Activated CD8-positive, alpha-beta memory T cell treated with anti-CD3 and anti-CD28 coated beads for 48 hours (primary cell): ENCODE measurements at regions not wholly inside any gene's neighbourhood (a gene's known extent, or its start where the extent isn't known, plus 50 kb on each side); places are given as distances from the start of the nearest gene placed in this dataset.
"Not testable (repeated sequence)": the region's sequence is repeated elsewhere in the genome, so short reads cannot be mapped to it uniquely, and the experiment has no call there.

Experiments used
- DNase-seq, 3 experiments: peaks; one replicate each; pipeline ENCODE4 v3.0.0-alpha.2; 2020; ENCODE audit warnings: low read depth in 2 of 3, low spot score in 2 of 3

DNA sequence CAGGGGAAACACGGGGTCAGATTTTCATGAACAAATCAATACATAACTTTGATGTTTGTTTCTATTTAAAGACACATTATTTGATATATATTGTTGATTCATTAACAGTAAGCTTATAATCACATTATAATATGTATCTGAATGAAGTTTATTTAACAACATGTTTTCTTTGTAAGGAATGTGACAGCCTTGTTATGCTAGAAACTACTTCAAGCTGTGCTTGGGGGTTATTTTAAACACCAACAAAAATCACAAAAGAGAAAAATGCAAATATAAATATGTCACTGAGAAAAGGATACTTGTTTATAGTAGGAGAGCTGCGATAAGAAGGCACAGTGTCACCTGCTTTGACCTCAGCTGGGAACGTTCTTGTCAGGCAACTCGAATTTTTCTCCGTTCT lies 354.6 kb upstream of the AGA start:
- DNase-seq = no peak

DNA sequence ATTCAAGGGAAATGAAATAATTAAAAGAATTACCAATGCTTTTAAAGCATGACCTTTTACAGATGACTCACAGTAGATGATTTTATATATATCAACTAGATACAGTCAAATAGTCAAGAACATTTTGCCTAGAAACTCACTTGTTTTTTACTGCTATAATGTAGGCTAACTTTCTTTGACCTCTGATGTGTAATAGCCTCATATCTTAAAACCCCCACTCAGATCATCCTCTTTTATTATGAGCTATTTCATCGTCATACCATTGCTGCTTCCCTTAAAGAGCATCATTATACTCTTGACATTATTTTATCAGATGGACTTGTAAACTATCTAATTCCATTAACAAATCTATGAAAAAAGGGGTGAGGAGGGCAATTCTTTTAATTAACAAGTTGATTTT lies 355.9 kb upstream of the AGA start:
- DNase-seq = no peak

DNA sequence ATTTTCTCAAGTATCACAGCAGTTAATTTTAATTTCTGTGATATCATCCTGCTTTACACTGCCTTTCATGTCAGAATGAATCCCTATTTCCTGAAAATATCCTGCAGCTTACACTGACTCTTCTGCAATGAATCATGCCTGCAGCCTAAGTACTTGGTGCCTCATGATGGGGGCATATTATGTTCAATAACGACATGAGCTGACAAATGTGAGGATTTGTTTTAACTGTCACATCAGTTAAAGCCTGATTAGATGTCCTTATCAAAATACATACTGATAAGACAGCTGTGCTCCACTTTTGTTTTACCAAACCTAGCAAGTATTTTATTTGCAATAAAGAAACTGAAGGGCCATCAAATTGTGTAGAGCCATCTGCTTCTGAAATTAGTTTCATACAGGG lies 359.9 kb upstream of the AGA start:
- DNase-seq = no peak

DNA sequence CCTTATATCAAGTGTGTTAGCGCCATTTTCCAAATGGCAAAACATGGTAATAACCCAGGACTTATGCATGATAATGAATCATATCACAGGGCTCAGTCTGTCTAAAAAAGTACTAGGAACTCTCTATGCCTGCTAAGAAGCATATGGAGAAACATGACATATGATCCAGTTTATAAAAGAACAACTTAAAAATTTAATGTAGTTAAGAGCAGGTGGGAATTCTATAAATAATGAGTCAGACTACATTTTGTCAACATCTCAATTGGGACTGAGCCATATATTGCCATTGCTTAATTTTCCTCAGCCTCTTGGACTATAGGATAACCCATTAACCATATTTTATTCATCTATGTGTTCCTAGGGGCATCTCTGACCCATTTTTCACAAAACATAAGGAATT lies 360.4 kb upstream of the AGA start:
- no peak for DNase-seq

DNA sequence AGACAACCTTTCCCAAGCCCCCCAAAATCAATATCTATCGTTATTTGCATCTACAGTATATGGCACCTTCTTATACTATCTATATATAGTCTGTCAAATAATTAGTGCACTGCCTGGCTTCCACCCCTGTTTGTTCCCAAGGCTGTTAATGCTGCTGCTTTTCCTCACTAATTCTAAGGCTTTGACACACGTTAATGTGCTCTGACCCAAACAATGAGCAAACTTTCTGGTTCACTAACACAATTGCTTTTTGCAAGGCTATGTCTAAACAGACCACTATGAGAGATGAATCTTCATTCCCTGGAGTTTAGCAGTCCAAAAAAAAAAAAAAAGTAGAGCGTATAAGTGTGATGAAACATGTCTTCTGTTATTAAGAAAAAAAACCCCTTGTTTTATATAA lies 360.9 kb upstream of the AGA start:
- no peak for DNase-seq

DNA sequence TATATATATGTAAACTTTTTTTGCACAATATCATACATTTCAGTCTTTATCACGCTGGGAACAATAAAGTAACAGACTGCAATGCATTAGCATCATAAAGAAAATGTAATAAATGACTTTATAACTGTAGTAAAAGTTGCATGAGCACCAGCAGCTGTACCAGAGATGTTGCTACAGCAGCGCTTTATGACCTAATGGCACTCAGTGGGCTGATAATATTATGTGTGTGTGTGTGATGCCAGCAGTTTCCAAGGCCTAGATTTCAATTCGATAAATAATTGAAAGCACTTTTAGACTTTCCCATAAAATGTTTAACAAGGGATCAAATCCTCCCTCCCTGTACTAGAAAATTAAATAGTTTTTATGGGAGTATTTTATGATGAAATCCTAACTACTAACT lies 367.6 kb upstream of the AGA start:
- no peak for DNase-seq

DNA sequence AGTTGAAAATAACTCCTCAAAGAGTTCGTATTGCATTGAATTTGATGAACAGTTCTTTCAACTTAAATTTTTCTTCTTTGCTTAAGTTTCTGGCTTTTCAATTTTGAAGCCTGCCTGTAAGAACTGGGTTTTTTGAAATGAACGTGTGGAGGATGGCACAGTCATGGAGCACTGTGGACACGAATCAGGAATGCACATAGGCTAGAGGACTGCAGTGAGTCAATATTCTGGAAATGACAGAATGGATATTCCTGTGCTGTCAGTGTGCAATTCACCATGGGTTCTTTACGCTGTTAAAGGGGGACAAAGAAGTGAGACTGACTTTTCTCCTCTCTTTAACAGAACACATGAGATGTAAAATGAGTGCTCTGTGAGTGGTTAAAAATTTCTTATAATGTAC lies 368.0 kb upstream of the AGA start:
- no peak for DNase-seq

DNA sequence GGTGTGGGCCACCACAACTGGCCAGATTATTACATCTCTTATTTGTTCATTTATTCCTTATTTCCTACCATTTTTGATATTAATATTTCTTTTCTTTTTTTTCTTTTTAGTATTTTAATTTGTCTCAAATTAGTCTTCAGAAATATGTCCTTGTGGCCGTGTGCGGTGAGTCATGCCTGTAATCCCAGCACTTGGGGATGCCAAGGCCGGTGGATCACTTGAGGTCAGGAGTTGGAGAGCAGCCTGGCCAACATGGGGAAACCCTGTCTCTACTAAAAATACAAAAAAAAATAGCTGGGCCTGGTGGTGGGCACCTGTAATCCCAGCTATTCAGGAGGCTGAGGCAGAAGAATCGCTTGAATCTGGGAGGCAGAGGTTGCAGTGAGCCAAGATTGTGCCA lies 376.2 kb upstream of the AGA start:
- DNase-seq = not testable (repeated sequence)

DNA sequence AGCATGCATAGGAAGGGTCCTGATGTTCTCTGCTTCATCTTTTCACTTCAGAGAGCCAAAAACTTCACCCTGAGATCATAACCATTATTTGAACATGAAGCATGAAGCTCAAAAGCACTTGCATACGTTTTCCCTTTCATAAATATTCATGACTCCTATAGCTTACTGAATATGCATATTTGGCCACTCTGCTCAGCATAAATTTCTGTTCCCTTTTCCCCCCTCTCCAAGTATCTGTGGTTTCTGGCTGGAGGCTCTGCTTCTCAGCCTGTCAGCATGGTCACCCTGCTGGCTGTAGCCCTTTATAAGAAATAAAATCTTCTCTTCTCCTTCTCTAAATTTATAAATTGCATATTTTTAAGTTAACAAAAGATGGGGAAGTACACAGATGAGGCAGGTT lies 384.7 kb upstream of the AGA start:
- DNase-seq = no peak

DNA sequence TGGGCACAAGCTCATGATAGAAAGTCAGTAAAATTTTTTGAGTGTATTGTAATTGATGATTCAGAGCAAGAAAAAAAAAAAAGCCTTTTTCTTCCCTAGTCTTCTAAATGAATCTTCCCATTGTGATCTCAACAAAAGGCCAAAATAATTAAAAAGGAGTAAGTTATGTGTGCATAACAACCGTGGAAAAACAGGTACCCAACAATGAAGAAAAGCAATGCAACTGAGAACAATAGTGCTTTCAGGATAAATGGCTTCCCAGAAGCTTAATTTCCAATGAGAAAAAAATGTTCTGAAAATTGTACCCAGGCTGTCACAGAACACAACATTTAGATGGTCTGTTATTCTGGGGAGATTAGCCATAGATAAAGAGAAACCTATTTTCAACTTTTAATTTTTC lies 399.0 kb upstream of the AGA start:
- no peak for DNase-seq

DNA sequence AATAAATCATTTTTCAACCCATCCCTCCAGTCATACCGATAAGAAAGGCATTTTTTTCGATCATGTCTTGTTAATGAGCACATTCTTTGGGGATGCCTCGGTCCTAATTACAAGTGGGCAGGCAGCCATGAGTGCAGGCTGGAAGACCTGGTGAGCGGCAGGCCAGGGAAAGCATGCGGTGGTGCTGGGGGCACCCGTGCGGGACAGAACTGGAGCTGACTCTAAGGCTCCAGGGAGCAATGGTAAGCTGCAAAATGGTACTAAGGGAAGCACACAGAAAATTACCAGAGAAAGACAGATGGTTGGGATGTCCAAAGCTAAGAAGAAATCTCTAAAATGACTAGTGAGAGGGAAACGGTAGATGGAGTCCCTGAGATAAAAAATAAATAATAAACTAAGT lies 411.0 kb upstream of the AGA start:
- DNase-seq = no peak

DNA sequence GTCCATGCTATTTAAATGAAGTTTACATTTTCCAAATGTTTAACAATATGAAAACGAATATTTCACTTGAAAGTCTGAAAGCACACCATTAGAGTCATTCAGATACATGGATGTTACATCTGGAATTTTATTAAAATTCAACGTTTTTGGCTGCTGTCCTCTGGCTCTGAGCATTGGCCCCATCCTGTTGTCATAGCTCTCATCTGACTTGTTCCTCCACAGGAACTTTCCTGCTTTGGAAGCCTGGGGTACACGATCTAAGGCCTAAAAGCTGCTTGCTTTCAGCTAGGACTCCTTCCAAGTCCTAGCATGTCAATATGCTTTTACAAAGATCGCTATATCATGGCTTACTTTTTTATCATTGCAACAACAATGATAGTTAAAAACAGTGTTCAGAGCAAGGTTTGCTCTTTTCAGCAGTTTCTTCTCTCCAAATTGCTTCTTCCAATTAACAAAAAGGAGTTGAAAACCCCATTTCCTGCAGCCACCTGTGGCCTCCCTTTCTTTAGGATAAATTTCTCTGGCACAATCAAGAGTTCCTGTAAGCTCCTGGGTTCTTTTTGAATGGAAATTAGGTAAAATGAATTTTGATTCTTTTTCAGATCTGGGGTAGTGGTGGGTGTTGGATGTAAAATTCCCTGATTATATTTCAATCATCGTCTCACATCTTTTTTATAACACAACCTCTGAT lies 413.4 kb upstream of the AGA start:
- no peak for DNase-seq

DNA sequence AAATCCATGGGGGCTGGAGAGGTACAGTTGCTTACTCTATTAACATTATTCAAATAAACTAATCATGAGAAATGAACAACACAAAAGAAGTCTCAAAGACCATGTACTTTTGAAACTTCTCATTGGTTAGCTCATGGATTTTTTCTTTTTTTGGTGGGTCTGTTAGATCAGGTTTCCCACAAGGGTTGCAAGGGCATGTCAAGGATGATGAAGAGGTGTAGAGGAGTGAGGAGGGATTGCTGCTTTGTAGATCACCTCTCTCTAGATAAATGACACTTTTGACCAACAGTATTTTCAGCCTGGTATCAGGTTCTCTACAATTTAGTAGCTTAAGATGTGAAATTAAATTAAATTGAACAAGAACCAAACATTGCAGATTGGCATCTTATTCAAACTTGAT lies 417.9 kb upstream of the AGA start:
- DNase-seq = no peak

DNA sequence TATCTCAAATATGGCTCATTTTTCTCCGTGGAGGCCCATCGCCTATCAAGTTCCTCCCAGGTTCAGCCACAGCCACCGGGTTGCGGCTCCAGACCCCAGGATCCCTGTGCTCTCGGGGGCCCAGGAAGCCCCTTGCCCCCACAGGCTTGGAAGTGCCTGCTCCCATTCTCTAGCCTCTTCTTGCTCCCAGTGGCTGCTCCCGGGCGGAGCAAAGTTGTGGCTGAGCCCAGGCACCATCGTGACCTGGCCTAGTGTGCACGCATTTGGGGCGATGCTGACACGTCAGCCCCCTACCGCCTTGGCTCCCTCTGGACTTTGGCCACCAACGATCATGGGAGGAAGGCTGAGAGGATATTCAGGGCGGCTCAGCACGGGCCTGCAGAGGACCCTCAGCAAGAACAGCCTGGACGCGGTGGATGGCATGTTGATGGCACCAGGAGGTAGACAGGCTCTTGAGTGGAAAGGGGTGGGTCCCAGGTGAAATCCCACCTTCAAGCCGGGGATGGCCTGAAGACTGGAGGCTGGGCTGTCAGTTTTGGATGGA lies 419.4 kb upstream of the AGA start:
- DNase-seq = no peak

DNA sequence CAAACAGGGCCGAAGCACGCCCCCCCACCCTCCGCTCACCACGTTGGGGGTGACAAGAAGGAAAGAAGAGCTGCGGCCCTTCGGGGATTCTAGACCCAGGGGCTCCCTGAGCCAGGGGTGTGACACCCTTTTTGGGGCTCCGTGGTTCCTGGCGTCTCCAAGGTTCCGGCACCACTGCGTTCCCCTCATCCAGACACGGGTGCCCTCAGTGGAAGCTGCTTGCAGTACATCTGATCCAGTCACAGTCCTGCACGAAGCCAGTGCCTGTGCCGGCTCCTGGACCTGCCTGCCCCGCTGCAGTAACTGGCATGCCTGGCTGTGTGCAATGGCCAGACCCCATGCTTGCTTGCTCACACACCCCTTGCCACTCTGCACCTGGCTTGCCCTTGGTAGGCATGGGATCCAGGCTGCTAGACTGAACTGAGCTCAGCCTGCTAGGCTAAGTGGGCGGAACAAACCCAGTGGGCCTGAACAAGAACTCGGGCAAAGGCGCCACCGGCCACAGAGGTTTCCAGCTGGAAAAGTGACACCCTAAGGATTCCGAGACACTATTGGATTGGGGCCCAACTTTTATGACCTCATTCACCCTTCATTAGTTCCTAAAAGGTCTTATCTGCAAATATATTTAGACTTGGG lies 420.4 kb upstream of the AGA start:
- DNase-seq = no peak

DNA sequence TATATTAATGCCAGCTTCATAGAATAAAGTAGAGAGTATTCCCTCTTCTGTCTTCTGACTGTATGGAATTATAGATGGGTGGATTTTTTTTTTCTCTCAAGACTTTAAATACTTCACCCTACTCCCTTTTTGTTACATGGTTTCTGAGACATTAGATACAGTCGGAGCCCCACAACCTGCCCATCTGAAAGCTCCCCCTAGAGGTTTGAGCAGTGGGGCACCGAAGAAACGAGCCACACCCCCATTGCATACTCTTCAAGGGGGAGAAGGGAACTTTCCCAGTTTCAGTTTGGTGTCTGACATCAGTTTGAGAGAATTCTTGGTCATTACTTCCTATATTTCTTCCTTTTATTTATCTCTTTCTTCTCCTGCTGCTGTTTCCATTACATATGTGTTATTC lies 437.6 kb upstream of the AGA start:
- no peak for DNase-seq

DNA sequence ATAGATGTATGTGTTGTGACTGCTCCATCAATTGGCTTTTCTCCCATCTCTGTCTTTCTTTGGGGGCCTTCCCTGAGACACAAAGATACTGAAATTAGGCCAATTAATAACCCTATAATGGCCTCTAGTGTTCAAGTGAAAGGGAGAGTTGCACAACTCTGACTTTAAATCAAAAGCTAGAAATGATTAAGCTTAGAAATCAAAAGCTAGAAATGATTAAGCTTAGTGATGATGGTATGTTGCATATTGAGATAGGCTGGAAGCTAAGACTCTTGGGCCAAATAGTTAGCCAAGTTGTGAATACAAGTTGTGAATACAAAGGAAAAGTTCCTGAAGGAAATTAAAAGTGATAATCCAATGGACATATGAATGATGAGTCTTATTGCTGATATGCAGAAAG lies 452.9 kb upstream of the AGA start:
- DNase-seq = no peak

DNA sequence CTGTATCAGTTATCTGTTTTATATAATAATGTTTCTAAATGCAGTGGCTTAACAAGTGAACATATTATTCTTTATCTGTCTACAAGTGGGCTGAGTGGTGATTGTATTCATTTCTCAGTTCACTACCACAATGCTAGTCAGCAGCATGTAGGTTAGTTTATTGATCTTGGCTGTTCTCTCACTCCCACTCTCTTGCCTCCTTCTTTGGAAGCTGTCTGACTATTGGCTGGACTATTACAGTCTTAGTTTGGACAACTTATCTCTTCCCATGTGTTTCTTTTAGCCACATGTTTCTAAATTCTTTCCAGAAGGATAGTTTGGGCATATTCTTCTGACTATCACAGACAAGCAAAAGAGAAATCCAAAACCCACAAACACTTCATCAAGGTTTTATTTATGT lies 459.5 kb upstream of the AGA start:
- no peak for DNase-seq

DNA sequence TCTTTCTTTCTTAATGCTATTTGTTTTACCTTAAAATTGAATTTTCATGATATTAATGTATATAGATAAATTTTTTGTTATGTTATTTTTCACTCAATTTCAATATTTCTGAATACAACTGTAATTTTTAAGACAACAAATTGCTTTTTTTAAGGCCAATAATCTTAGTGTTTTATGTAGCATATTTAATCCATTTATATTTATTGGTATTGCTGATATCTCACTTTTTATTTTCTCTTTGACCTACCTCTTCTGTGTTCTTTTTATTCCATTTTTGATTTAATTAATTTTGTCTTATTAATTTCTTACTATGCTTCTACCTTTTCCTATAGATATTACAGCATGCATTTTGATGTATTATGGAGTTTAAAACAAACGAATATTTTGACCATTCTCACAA lies 460.1 kb upstream of the AGA start:
- DNase-seq = no peak

DNA sequence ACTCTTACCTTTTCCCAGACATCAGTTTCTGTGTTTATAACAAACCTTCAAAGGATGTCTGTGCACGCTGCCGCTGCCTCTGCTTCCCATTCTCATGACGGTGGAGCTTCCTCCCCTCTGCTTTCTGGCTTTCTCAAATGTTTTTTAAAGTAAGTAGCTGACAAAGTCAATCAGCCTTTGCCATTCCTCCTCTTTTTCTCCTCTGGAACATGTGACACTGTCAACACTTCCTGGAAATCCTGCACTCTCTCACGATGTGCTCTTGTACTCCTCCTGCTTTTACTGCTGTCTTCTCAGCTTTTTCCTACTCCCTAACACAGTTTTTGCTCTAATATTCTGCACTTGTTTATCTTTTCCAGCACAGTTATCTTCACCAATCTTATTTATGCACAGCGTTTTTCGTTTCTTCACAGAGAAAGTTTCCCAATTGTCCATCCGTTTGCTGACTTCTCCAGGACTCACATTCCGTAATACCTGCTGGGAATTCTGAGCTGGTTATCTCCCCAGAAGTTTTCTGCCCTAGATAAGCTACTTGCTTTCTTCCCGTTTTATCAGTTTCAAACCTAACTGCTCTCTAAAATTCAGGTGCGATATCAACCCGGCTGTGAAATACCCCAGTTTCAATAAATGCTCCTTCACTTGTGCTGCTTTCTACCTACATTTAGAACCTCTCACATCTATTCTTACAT lies 465.6 kb upstream of the AGA start:
- DNase-seq = no peak

DNA sequence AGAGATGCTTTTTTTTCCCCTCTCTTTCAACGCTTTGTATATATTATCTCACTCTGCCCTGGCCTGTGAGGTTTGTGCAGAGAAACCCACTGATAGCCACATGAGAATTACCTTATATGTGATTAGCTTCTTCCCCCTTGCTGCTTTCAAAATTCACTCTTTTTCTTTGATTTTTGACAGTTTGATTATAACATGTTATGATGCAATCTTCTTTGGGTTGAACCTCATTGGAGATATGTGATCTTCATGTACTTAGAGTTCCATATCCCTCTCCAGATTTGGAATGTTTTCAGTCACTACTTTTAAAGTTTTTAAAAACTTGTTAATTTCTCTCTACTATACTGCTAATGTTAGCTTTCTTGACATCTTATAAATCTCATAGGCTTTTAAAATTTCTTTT lies 479.5 kb upstream of the AGA start:
- DNase-seq = no peak

DNA sequence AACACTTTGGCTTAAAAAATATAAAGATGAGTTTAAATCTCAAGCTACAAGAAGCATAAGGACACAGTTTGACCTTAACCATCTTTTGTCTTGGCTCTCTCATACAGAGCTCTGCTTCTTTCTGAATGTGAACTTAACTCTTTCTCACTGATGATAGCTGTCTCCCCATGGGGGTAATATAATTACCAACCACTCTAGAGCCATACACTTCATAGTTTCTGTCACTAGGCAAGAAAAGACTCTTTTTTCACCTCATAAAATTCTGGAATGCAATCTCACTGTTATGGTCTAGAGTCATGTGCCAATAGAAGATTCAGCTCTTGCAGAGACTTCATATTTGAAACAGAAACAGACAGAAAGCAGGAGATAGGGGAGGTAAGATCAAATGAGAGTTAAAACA lies 481.7 kb upstream of the AGA start:
- DNase-seq = no peak

DNA sequence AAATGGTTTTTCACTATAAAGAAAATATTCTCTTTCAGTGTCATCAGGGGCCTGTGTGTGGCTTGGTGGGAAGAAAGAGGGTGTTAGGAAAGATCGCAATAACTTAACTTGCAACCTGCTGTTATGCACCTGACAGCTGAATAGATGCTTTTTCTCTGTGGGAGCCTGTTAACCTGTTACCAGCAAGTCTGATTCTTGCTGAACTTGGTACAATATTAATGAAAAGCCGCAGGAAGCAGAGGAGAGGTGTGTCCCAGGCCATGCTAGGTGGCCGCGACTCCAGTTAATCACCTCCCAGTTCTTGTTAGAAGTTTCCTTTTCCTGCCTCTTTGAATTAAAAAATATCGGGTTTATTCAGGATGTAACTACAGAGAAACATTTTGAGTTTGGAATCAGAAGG lies 494.8 kb upstream of the AGA start:
- DNase-seq = no peak
